Endodermal cell (in vitro differentiated cells): ENCODE measurements at regions not wholly inside any gene's neighbourhood (a gene's known extent, or its start where the extent isn't known, plus 50 kb on each side); places are given as distances from the start of the nearest gene placed in this dataset.

Source experiments
- DNase-seq: peaks from one replicate; pipeline ENCODE4 v3.0.0-alpha.2; 2017
- H3K27ac ChIP-seq: 2 replicates; pipeline ENCODE4 v1.5.1; 2013; ENCODE audit warnings: mild to moderate bottlenecking, low read depth, low read length, moderate library complexity
- H3K27me3 ChIP-seq: 2 replicates; pipeline ENCODE4 v1.6.1; 2013; ENCODE audit warnings: mild to moderate bottlenecking, low read length, moderate library complexity; ENCODE audit not compliant: insufficient read depth, control insufficient read depth, poor library complexity, severe bottlenecking
- H3K36me3 ChIP-seq: 2 replicates; pipeline ENCODE4 v1.7.0; 2013; ENCODE audit warnings: mild to moderate bottlenecking, low read length, moderate library complexity; ENCODE audit not compliant: control insufficient read depth, insufficient read depth
- H3K4me1 ChIP-seq: one replicate; pipeline ENCODE4 v1.7.0; 2013; ENCODE audit warnings: low read length; ENCODE audit not compliant: control insufficient read depth, insufficient read depth
- H3K4me3 ChIP-seq: 2 replicates; pipeline ENCODE4 v1.5.1; 2013; ENCODE audit warnings: mild to moderate bottlenecking, low read length, moderate library complexity
- H3K9ac ChIP-seq: 2 replicates; pipeline ENCODE4 v1.6.1; 2013; ENCODE audit warnings: mild to moderate bottlenecking, low read length, moderate library complexity; ENCODE audit not compliant: poor library complexity, severe bottlenecking; ENCODE audit errors: extremely low read depth
- H3K9me3 ChIP-seq: 2 replicates; pipeline ENCODE4 v1.6.1; 2013; ENCODE audit warnings: mild to moderate bottlenecking, low read length, moderate library complexity; ENCODE audit not compliant: control insufficient read depth
- H3K27ac Mint-ChIP-seq: 2 replicates; pipeline ENCODE4 v1.8.0; 2020; ENCODE audit warnings: mixed read lengths
- H3K27me3 Mint-ChIP-seq: 2 replicates; pipeline ENCODE4 v1.8.0; 2021; ENCODE audit warnings: mild to moderate bottlenecking, mixed read lengths; ENCODE audit not compliant: insufficient read depth
- H3K36me3 Mint-ChIP-seq: 2 replicates; pipeline ENCODE4 v1.8.0; 2020; ENCODE audit warnings: low read depth, mixed read lengths
- H3K4me1 Mint-ChIP-seq: 2 replicates; pipeline ENCODE4 v1.8.0; 2020; ENCODE audit warnings: mixed read lengths
- H3K4me3 Mint-ChIP-seq: 2 replicates; pipeline ENCODE4 v1.8.0; 2020; ENCODE audit warnings: mild to moderate bottlenecking, moderate library complexity, mixed read lengths
- H3K9me3 Mint-ChIP-seq: 2 replicates; pipeline ENCODE4 v1.8.0; 2020; ENCODE audit warnings: mild to moderate bottlenecking, mixed read lengths
- WGBS, 2 experiments: methylation state at CpG; one replicate each; pipeline versions ENCODE4 v1.1.5 to v1.1.7; 2013; ENCODE audit warnings: missing lambda C conversion rate in 2 of 2, mixed read lengths in 1 of 2; ENCODE audit not compliant: insufficient coverage in 1 of 2, insufficient read length in 1 of 2; 5-methylcytosine and 5-hydroxymethylcytosine counted together
- TF ChIP-seq, protein P1 (sequence below): fragments of 200-600 bp; sonication (generic); conservative IDR thresholded peaks from 2 replicates; pipeline ENCODE4 v1.5.0; 2021; ENCODE audit warnings: antibody characterized with exemption, mild to moderate bottlenecking

DNA sequence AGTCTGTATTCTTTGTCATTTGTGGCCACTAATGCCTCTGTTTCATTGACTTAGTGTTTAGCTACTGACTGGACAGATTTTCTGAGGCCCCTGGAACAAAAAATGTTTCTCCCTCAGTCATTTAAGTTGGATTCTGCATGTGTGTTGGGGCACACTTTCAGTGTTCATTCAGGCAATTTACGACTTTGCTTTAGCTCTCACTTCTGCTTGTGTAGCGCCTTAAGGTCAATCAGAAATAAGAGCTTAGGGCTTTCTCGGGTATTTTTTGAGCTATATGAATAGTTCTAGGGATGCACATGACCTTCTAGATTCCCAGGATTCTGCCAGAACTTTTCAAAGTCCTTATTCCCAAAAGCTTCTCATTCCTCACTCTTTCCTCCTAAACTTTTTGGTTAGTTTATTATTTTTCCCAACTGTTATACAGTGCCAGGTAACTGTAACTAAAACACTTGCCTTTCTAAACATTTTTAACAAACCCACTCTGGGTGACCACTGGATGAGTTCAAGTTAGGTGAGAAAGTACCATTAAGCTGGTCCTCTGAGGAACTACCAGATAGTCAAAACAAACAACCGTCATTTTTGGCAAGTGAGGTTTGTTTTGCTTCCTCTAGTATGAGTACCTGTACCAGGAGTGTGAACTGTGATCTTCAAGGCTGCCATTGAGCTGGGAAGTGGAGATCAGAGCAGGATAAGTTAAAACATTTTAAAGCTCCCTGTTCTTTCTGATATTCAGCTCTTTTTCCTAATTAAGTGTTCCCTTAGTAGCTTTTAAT lies 571.3 kb upstream of the TLE4 start:
- no peaks in the 10 kb centered on the region for H3K9me3 Mint-ChIP-seq
- H3K4me1 ChIP-seq, result no peaks in the 10 kb centered on the region
- no peak overlapping the region for H3K27ac ChIP-seq
- H3K27ac Mint-ChIP-seq, result no peak overlapping the region
- no peaks in the 10 kb centered on the region for H3K27me3 Mint-ChIP-seq
- WGBS, 2 experiments, result 95 to 97% methylated on average over 3 to 4 of the region's 4 CpGs
- no peak overlapping the region for H3K4me3 ChIP-seq
- DNase-seq, result no peak
- H3K36me3 Mint-ChIP-seq, result no peaks in the 10 kb centered on the region
- H3K4me1 Mint-ChIP-seq, result peaks cover 3% of the 10 kb centered on the region
- H3K27me3 ChIP-seq, result no peaks in the 10 kb centered on the region
- no peak overlapping the region for H3K9ac ChIP-seq
- H3K9me3 ChIP-seq, result no peaks in the 10 kb centered on the region
- TF ChIP-seq, protein P1, sequence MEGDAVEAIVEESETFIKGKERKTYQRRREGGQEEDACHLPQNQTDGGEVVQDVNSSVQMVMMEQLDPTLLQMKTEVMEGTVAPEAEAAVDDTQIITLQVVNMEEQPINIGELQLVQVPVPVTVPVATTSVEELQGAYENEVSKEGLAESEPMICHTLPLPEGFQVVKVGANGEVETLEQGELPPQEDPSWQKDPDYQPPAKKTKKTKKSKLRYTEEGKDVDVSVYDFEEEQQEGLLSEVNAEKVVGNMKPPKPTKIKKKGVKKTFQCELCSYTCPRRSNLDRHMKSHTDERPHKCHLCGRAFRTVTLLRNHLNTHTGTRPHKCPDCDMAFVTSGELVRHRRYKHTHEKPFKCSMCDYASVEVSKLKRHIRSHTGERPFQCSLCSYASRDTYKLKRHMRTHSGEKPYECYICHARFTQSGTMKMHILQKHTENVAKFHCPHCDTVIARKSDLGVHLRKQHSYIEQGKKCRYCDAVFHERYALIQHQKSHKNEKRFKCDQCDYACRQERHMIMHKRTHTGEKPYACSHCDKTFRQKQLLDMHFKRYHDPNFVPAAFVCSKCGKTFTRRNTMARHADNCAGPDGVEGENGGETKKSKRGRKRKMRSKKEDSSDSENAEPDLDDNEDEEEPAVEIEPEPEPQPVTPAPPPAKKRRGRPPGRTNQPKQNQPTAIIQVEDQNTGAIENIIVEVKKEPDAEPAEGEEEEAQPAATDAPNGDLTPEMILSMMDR, result no peak
- H3K4me3 Mint-ChIP-seq, result no peak overlapping the region
- H3K36me3 ChIP-seq, result no peaks in the 10 kb centered on the region

DNA sequence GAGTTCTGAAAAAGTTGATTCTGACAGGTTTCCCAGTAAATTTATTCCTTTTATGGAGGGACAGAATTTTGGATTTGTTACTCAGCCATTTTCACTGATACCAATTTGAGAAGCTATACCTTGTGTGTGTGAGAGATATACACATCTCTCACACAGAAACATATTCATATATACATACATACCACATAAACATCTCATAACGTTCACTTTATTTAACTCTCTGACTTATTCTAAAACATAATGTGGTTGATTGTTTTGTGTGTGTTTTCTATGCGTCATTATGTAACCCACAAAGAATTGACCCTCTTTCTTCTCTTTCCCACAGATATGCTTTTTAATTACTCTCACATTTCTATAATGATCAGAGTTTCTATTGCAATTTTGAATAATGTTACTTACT lies 570.8 kb upstream of the TLE4 start:
- no peak for DNase-seq

DNA sequence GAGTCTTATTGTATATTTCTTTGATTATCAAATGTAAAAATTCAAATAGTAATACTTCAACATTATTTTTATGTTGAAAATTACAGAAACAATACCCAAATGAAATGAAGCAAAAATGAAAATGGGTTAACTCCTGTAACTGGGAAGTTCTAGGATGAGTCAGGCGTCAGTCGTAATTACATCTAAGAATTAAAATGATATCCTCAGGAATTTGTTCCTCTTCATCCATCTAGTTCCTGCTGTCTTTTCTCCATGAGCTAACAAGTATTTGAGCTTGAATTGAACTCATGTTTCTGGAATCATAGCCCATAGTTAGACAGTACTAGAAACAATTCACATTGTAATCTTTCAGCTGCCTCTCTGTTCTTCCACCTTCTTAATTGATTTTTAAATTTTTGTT lies 568.3 kb upstream of the TLE4 start:
- H3K4me1 ChIP-seq, result no peaks in the 10 kb centered on the region
- H3K27ac ChIP-seq, result no peak overlapping the region
- H3K4me3 ChIP-seq, result no peak overlapping the region
- H3K9me3 Mint-ChIP-seq, result peaks cover 5% of the 10 kb centered on the region
- no peak overlapping the region for H3K27ac Mint-ChIP-seq
- H3K4me1 Mint-ChIP-seq, result peaks cover 20% of the 10 kb centered on the region
- H3K9me3 ChIP-seq, result peaks cover 5% of the 10 kb centered on the region
- no peaks in the 10 kb centered on the region for H3K27me3 ChIP-seq
- WGBS, 2 experiments, result 95 to 100% methylated on average over 2 of the region's 2 CpGs
- TF ChIP-seq, protein P1, result no peak
- no peaks in the 10 kb centered on the region for H3K36me3 ChIP-seq
- no peak overlapping the region for H3K4me3 Mint-ChIP-seq
- no peak overlapping the region for H3K9ac ChIP-seq
- no peak for DNase-seq
- no peaks in the 10 kb centered on the region for H3K36me3 Mint-ChIP-seq
- H3K27me3 Mint-ChIP-seq, result no peaks in the 10 kb centered on the region

More for the DNA sequence above, 570.8 kb upstream of the TLE4 start:
- H3K36me3 Mint-ChIP-seq, result no peaks in the 10 kb centered on the region
- H3K27ac Mint-ChIP-seq, result no peak overlapping the region
- H3K4me3 ChIP-seq, result no peak overlapping the region
- H3K27me3 Mint-ChIP-seq, result no peaks in the 10 kb centered on the region
- no peak overlapping the region for H3K27ac ChIP-seq
- H3K36me3 ChIP-seq, result no peaks in the 10 kb centered on the region
- H3K4me3 Mint-ChIP-seq, result no peak overlapping the region
- H3K9me3 Mint-ChIP-seq, result no peaks in the 10 kb centered on the region
- H3K4me1 ChIP-seq, result no peaks in the 10 kb centered on the region
- no CpG with 5 or more reads among the region's 2 CpGs for WGBS, 2 experiments
- H3K9ac ChIP-seq, result no peak overlapping the region
- no peaks in the 10 kb centered on the region for H3K27me3 ChIP-seq
- H3K4me1 Mint-ChIP-seq, result peaks cover 9% of the 10 kb centered on the region
- TF ChIP-seq, protein P1, result no peak
- no peaks in the 10 kb centered on the region for H3K9me3 ChIP-seq
